Osteoblast (primary cell): ENCODE measurements at regions not wholly inside any gene's neighbourhood (a gene's known extent, or its start where the extent isn't known, plus 50 kb on each side); places are given as distances from the start of the nearest gene placed in this dataset.

Experiments used
- DNase-seq: peaks from one replicate; pipeline ENCODE4 v3.0.0; 2011; ENCODE audit warnings: low spot score, mixed read lengths; ENCODE audit not compliant: insufficient read length; ENCODE audit errors: missing footprints
- H2AFZ ChIP-seq: 2 replicates; pipeline ENCODE4 v1.6.0; 2011; ENCODE audit warnings: mild to moderate bottlenecking, low read length
- H3K27ac ChIP-seq: 2 replicates; pipeline ENCODE4 v1.5.1; 2011; ENCODE audit warnings: mild to moderate bottlenecking, low read depth, low read length, moderate library complexity
- H3K27me3 ChIP-seq: 2 replicates; pipeline ENCODE4 v1.6.0; 2012; ENCODE audit warnings: mild to moderate bottlenecking, control low read depth, inconsistent platforms, low read length, moderate library complexity; ENCODE audit not compliant: insufficient read depth
- H3K36me3 ChIP-seq: 2 replicates; pipeline ENCODE4 v1.5.1; 2011; ENCODE audit warnings: mild to moderate bottlenecking, low read length, control low read depth, moderate library complexity; ENCODE audit not compliant: insufficient read depth
- H3K4me1 ChIP-seq: 2 replicates; pipeline ENCODE4 v1.5.1; 2011; ENCODE audit warnings: mild to moderate bottlenecking, low read length, control low read depth, moderate library complexity; ENCODE audit not compliant: insufficient read depth
- H3K4me2 ChIP-seq: 2 replicates; pipeline ENCODE4 v1.6.0; 2011; ENCODE audit warnings: mild to moderate bottlenecking, low read length; ENCODE audit not compliant: insufficient read depth
- H3K4me3 ChIP-seq: fragments of 200-600 bp; sonication (generic); 3 replicates; pipeline ENCODE4 v1.5.1; 2012; ENCODE audit warnings: mild to moderate bottlenecking, low read length, inconsistent platforms; ENCODE audit not compliant: insufficient read depth
- H3K79me2 ChIP-seq: 2 replicates; pipeline ENCODE4 v1.6.0; 2012; ENCODE audit warnings: mild to moderate bottlenecking, low read length, control low read depth, inconsistent platforms; ENCODE audit not compliant: insufficient read depth
- H3K9me3 ChIP-seq: 2 replicates; pipeline ENCODE4 v1.5.1; 2011; ENCODE audit warnings: low read depth, low read length, control low read depth
- H4K20me1 ChIP-seq: 2 replicates; pipeline ENCODE4 v1.6.0; 2012; ENCODE audit warnings: mild to moderate bottlenecking, low read length, control low read depth; ENCODE audit not compliant: insufficient read depth
- TF ChIP-seq, protein P1 (sequence below): IDR thresholded peaks from 2 replicates; pipeline ENCODE4 v1.5.1; 2011; ENCODE audit warnings: mild to moderate bottlenecking, low read depth, low read length, moderate library complexity; ENCODE audit errors: extremely low read depth

- H3K4me3 ChIP-seq = no peak overlapping the region
- no peak overlapping the region for H3K4me2 ChIP-seq
- DNase-seq = no peak
These were observed 967.9 kb downstream of the FSCB start for GRCh38 chr14:43539210-43539609.

DNA sequence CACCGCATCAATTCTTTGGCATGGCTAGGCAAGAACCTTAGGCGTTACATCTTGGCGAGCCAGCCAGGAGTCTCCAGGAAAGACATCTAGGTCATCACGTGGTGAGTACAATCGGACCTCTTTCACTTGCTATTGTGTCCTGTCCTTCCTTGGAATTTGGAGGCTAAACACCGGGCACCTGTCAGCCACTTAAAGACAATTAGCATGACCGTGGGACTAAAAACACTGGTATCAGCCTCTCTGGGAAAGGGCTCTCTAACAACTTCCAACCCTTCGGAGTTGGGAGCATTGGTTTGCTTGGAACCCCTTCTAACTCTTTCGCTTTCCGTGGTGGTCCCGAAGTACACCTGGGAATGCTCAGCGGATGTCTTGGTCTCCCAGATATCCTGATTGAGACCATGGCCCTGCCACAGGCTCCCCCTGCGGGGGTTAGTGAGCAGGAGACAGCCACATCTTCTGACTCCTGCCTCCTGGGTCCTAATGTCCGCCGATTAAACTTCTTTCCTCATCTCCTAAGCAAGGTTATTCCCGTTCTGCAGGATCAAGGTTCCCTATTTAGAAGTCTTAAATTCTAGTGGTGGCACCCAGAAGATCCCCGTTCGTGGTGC, 971.7 kb downstream of the FSCB start:
- Histone ChIP-seq H3K27me3 (no peaks in the 10 kb centered on the region), H4K20me1 (no peaks in the 10 kb centered on the region), H3K27ac (no peak overlapping the region), H3K4me2 (no peak overlapping the region), H3K4me3 (no peak overlapping the region), H3K79me2 (no peaks in the 10 kb centered on the region), H3K4me1 (no peaks in the 10 kb centered on the region), H3K36me3 (no peaks in the 10 kb centered on the region), H3K9me3 (peaks cover 4% of the 10 kb centered on the region), H2AFZ (no peak overlapping the region)
- TF ChIP-seq, protein P1, sequence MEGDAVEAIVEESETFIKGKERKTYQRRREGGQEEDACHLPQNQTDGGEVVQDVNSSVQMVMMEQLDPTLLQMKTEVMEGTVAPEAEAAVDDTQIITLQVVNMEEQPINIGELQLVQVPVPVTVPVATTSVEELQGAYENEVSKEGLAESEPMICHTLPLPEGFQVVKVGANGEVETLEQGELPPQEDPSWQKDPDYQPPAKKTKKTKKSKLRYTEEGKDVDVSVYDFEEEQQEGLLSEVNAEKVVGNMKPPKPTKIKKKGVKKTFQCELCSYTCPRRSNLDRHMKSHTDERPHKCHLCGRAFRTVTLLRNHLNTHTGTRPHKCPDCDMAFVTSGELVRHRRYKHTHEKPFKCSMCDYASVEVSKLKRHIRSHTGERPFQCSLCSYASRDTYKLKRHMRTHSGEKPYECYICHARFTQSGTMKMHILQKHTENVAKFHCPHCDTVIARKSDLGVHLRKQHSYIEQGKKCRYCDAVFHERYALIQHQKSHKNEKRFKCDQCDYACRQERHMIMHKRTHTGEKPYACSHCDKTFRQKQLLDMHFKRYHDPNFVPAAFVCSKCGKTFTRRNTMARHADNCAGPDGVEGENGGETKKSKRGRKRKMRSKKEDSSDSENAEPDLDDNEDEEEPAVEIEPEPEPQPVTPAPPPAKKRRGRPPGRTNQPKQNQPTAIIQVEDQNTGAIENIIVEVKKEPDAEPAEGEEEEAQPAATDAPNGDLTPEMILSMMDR = no peak
- DNase-seq = no peak

More at GRCh38 chr14:43539210-43539609, 967.9 kb downstream of the FSCB start:
- Histone ChIP-seq H3K9me3 (peaks cover 4% of the 10 kb centered on the region), H4K20me1 (no peaks in the 10 kb centered on the region), H2AFZ (no peak overlapping the region), H3K27ac (no peak overlapping the region), H3K4me1 (no peaks in the 10 kb centered on the region), H3K36me3 (no peaks in the 10 kb centered on the region), H3K27me3 (no peaks in the 10 kb centered on the region), H3K79me2 (no peaks in the 10 kb centered on the region)
- TF ChIP-seq, protein P1 = no peak

- Histone ChIP-seq H3K36me3 (no peaks in the 10 kb centered on the region), H3K4me1 (no peaks in the 10 kb centered on the region), H4K20me1 (no peaks in the 10 kb centered on the region), H2AFZ (no peak overlapping the region), H3K27me3 (no peaks in the 10 kb centered on the region), H3K79me2 (no peaks in the 10 kb centered on the region), H3K27ac (no peak overlapping the region), H3K9me3 (peaks cover 4% of the 10 kb centered on the region), H3K4me2 (no peak overlapping the region), H3K4me3 (no peak overlapping the region)
- TF ChIP-seq, protein P1 = no peak
- no peak for DNase-seq
These were observed 974.2 kb downstream of the FSCB start for GRCh38 chr14:43532825-43533416.

DNA sequence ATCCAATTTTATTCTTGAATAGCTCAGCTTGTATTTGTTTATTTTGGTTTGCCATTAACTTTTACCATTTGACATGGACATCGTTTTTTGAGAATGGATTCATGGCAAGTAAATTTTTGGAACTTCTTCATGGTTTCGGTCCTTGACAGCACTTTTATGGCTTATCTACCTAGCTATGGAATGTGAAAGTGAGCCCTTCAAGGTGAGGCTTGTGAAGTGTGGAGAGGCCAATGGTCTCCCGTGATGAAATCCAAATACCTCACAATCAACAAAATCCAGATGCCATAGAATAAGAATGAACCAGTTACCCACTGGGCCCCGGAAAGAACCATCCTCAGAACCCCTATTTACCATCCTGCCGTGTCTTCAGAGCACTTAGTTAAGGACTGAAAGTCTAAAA, 978.8 kb downstream of the FSCB start:
- Histone ChIP-seq H4K20me1 (no peaks in the 10 kb centered on the region), H3K4me3 (no peak overlapping the region), H3K36me3 (no peaks in the 10 kb centered on the region), H3K4me1 (no peaks in the 10 kb centered on the region), H3K79me2 (no peaks in the 10 kb centered on the region), H3K27me3 (no peaks in the 10 kb centered on the region), H3K9me3 (no peaks in the 10 kb centered on the region), H2AFZ (no peak overlapping the region), H3K4me2 (no peak overlapping the region), H3K27ac (no peak overlapping the region)
- TF ChIP-seq, protein P1 = no peak
- DNase-seq = no peak
